ENCODE measurements at regions not wholly inside any gene's neighbourhood (a gene's known extent, or its start where the extent isn't known, plus 50 kb on each side); places are given as distances from the start of the nearest gene placed in this dataset.

GRCh38 chr21:38631676-38632075 is 133.4 kb upstream of the ERG start:
- TF ChIP-seq CTCF (conservative IDR thresholded peaks at IDR 0.05) (no peak), EZH2 (IDR thresholded peaks at IDR 0.05; ENCODE audit: low read depth) (no peak)
